K562 (cell line): ENCODE measurements at regions not wholly inside any gene's neighbourhood (a gene's known extent, or its start where the extent isn't known, plus 50 kb on each side); places are given as distances from the start of the nearest gene placed in this dataset.

Source experiments
- ATAC-seq: fragments of 200-7000 bp; cut with Tn5 transposase; 3 replicates; pipeline ENCODE4 v1.9.1; 2020; ENCODE audit warnings: moderate library complexity
- BruUV-seq: library from RNA; stranded (reverse); fragments of 400-500 nt; replicated peaks from 2 replicates; lab custom pipeline; 2021; lab: Mats Ljungman, UMichigan
- CTCF ChIA-PET: fragments of 300-600 bp; formaldehyde crosslinking; extraction: SDS; loops from one replicate; lab custom pipeline; 2021; ENCODE audit warnings: low intra/inter-chr PET ratio; lab: Yijun Ruan, JAX
- POLR2A ChIA-PET: fragments of 300-600, 350-650 bp; sonication (Branson Sonifier 250); formaldehyde crosslinking; extraction: SDS; loops from one replicate; lab custom pipeline; 2021; ENCODE audit warnings: antibody characterized with exemption, inconsistent platforms; lab: Yijun Ruan, JAX
- DNase-seq, 4 experiments: peaks; one replicate each; pipeline versions ENCODE4 v3.0.0 to v3.0.0-alpha.2; 2011 to 2018; ENCODE audit warnings: low spot score in 3 of 4, mixed read lengths in 3 of 4; ENCODE audit errors: extremely low read depth in 1 of 4
- FAIRE-seq: peaks from 2 replicates; lab custom pipeline; 2011; peaks lifted over from hg19 to GRCh38; lab: Jason Lieb, UNC
- H2AFZ ChIP-seq: 2 replicates; pipeline ENCODE4 v1.6.0; 2011; ENCODE audit warnings: low read depth, low read length, control low read depth, inconsistent platforms
- H3K27ac ChIP-seq: fragments of 200-600 bp; 3 replicates; pipeline ENCODE4 v1.8.0; 2011; ENCODE audit warnings: low read depth, mild to moderate bottlenecking, control low read depth, inconsistent platforms, low read length, moderate library complexity, mixed read lengths; ENCODE audit errors: extremely low read depth
- H3K27me3 ChIP-seq, 2 experiments: fragments of 300-600 bp in 1 of 2; 2 replicates in 1 of 2; 3 replicates in 1 of 2; pipeline versions ENCODE4 v1.6.0 to v1.8.0; 2011; ENCODE audit warnings: inconsistent platforms in 2 of 2, low read length in 2 of 2, mild to moderate bottlenecking in 1 of 2, mixed read lengths in 1 of 2, moderate library complexity in 1 of 2; ENCODE audit not compliant: control insufficient read depth in 2 of 2, insufficient read depth in 2 of 2
- H3K36me3 ChIP-seq: fragments of 300-600 bp; 3 replicates; pipeline ENCODE4 v1.8.0; 2011; ENCODE audit warnings: mild to moderate bottlenecking, low read length, inconsistent platforms; ENCODE audit not compliant: control insufficient read depth, insufficient read depth
- H3K4me1 ChIP-seq, 2 experiments: fragments of 200-600 bp in 1 of 2; replicated peaks in 1 of 2; 2 replicates in 1 of 2; 3 replicates in 1 of 2; pipeline versions ENCODE4 v1.5.1 to v1.8.0; 2011; ENCODE audit warnings: inconsistent platforms in 2 of 2, low read length in 2 of 2, mild to moderate bottlenecking in 1 of 2, mixed read lengths in 1 of 2, moderate library complexity in 1 of 2; ENCODE audit not compliant: control insufficient read depth in 2 of 2, insufficient read depth in 2 of 2
- H3K4me2 ChIP-seq: 2 replicates; pipeline ENCODE4 v1.6.1; 2011; ENCODE audit warnings: low read length, control low read depth, inconsistent platforms, mixed read lengths; ENCODE audit not compliant: insufficient read depth
- H3K4me3 ChIP-seq: fragments of 200-600 bp; sonication (generic), shearing (Covaris generic); 2 replicates; pipeline ENCODE4 v1.5.1; 2016; ENCODE audit warnings: control low read depth, inconsistent platforms
- H3K79me2 ChIP-seq: fragments of 200-600 bp; 3 replicates; pipeline ENCODE4 v1.8.0; 2011; ENCODE audit warnings: low read length, inconsistent platforms; ENCODE audit not compliant: control insufficient read depth, insufficient read depth
- H3K9ac ChIP-seq, 2 experiments: 2 replicates each; pipeline versions ENCODE4 v1.6.0 to v1.6.1; 2011; ENCODE audit warnings: low read depth in 2 of 2, low read length in 2 of 2, control low read depth in 1 of 2, inconsistent platforms in 1 of 2, mild to moderate bottlenecking in 1 of 2, mixed read lengths in 1 of 2; ENCODE audit not compliant: insufficient read depth in 1 of 2
- H3K9me1 ChIP-seq: one replicate; pipeline ENCODE4 v1.6.0; 2011; ENCODE audit warnings: inconsistent platforms, mild to moderate bottlenecking, low read length, moderate library complexity; ENCODE audit not compliant: control insufficient read depth, insufficient read depth
- H3K9me3 ChIP-seq: replicated peaks from 2 replicates; pipeline ENCODE4 v1.5.1; 2011; ENCODE audit warnings: low read depth, low read length, inconsistent platforms; ENCODE audit not compliant: control insufficient read depth, insufficient read depth
- H4K20me1 ChIP-seq: replicated peaks from 2 replicates; pipeline ENCODE4 v1.6.1; 2011; ENCODE audit warnings: low read length, inconsistent platforms, mixed read lengths; ENCODE audit not compliant: control insufficient read depth, insufficient read depth
- DNMT1 ChIP-seq: fragments of 450-650 bp; IDR thresholded peaks from 2 replicates; pipeline ENCODE4 v1.6.1; 2016; ENCODE audit warnings: antibody characterized with exemption, mild to moderate bottlenecking
- PHF21A ChIP-seq: fragments of 450-650 bp; IDR thresholded peaks from 2 replicates; pipeline ENCODE4 v1.6.1; 2017; ENCODE audit warnings: low read depth, borderline replicate concordance
- RFX1 ChIP-seq: fragments of 450-650 bp; IDR thresholded peaks from 2 replicates; pipeline ENCODE4 v1.6.1; 2016; ENCODE audit warnings: mild to moderate bottlenecking, moderate library complexity
- TCF3 ChIP-seq: sonication (generic); formaldehyde crosslinking; IDR thresholded peaks from 2 replicates; pipeline ENCODE4 v1.4.0; 2020; ENCODE audit warnings: mild to moderate bottlenecking, missing genetic modification reagents
- WGBS: fragments of 100-300 bp; shearing (Covaris generic); methylation state at CpG from one replicate; pipeline ENCODE4 v1.1.6; 2016; ENCODE audit warnings: low coverage, mixed read lengths; ENCODE audit not compliant: insufficient coverage; ENCODE audit errors: missing lambda C conversion rate; 5-methylcytosine and 5-hydroxymethylcytosine counted together
- in situ Hi-C: fragments of 300-500 bp; cut with MboI; formaldehyde crosslinking; loops from 4 replicates; pipeline ENCODE4 v1.15.0; 2018; ENCODE audit warnings: inconsistent platforms, mixed read lengths
- intact Hi-C: fragments of 100-400 bp; cut with micrococcal nuclease; formaldehyde crosslinking; loops from 2 replicates; pipeline ENCODE4 v1.14.2; 2022
- TF ChIP-seq, protein P1 (sequence below): sonication (generic); formaldehyde crosslinking; IDR thresholded peaks from 2 replicates; pipeline ENCODE4 v1.8.0; 2022; ENCODE audit warnings: mild to moderate bottlenecking, low read depth, missing genetic modification reagents
- TF ChIP-seq, protein P2 (sequence below): IDR thresholded peaks from 2 replicates; pipeline ENCODE4 v1.6.1; 2016; ENCODE audit warnings: missing genetic modification characterization, missing compliant biosample characterization

DNA sequence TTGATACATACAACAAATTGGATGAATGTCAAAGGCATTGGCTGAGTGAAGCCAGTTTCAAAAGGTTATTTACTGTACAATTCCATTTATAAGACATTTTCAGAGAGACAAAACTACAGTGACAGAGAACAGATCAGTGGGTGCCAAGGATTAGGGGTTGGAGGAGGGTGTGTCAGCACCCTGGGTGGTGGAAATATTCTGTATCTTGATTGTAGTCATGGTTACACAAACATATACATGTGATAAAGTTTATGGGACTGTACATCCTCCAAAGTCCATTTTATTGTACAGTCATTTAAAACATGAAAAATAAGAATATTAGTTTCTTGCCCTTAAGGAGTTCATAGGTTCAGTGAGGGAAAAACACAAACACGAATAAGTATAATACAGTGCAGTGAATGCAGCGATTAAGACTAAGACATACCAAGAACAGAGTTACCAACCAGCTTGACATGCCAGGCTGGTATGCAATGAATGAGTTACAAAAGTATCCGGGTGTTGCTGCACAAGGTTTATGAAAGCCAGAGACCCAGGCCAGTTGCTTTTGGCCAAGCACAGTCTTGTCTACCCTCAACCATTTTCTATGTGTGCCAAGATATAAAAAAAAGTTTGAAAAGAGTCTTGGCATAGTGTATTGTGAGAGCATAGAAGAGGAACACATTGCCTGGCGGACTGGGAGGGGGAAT is 123.6 kb downstream of the MSL3 start:
- ChIA-PET POLR2A (no interaction called here), CTCF (no interaction called here)
- H2AFZ ChIP-seq: no peak overlapping the region
- H3K9ac ChIP-seq: no peak overlapping the region
- no peaks in the 10 kb centered on the region for H3K4me1 ChIP-seq
- TF ChIP-seq DNMT1: no peak
- TF ChIP-seq RFX1: peak; percentile 52
- intact Hi-C loops: no loop called here
- in situ Hi-C loops: no loop called here
- DNase-seq: no peak
- H3K27ac ChIP-seq: no peak overlapping the region
- ATAC-seq: no peak
- no TSS peak for BruUV-seq
- no peaks in the 10 kb centered on the region for H3K9me1 ChIP-seq
- H3K4me2 ChIP-seq: no peak overlapping the region
- WGBS: 0% methylated on average over 4 of the region's 4 CpGs
- no peaks in the 10 kb centered on the region for H3K36me3 ChIP-seq
- no peaks in the 10 kb centered on the region for H3K9me3 ChIP-seq
- no peaks in the 10 kb centered on the region for H3K27me3 ChIP-seq
- H3K4me3 ChIP-seq: no peak overlapping the region
- no peak for FAIRE-seq
- H4K20me1 ChIP-seq: no peaks in the 10 kb centered on the region
- H3K79me2 ChIP-seq: no peaks in the 10 kb centered on the region

DNA sequence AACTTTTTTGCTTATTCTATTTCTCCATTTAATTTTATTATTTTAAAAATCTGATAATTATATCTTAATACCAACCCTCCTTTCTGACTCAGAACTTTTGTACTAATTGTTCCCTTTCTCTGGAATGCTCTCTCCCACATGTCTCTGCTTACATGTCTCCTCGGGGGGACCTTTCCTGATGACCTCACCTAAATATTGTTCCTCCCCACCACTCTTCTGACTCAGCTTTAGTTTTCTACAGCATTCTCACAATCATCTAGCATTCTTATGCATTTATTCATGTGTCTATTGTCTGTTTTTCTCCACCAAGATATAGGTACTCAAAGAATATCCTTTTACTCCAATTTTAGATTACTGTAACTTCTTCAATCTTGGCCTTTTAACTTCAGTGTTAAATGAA is 128.7 kb downstream of the MSL3 start:
- Histone ChIP-seq H4K20me1 (no peaks in the 10 kb centered on the region), H3K9me3 (no peaks in the 10 kb centered on the region), H3K27me3 (no peaks in the 10 kb centered on the region), H2AFZ (no peak overlapping the region), H3K4me3 (no peak overlapping the region), H3K9me1 (no peaks in the 10 kb centered on the region), H3K27ac (no peak overlapping the region), H3K9ac (no peak overlapping the region), H3K4me2 (no peak overlapping the region), H3K4me1 (no peaks in the 10 kb centered on the region), H3K36me3 (no peaks in the 10 kb centered on the region), H3K79me2 (no peaks in the 10 kb centered on the region)
- CTCF ChIA-PET: no interaction called here
- in situ Hi-C loops (no loop called here), intact Hi-C loops (no loop called here)
- 0% methylated on average over 1 of the region's 1 CpG for WGBS
- POLR2A ChIA-PET: no interaction called here
- no peak for ATAC-seq
- TF ChIP-seq, protein P1, sequence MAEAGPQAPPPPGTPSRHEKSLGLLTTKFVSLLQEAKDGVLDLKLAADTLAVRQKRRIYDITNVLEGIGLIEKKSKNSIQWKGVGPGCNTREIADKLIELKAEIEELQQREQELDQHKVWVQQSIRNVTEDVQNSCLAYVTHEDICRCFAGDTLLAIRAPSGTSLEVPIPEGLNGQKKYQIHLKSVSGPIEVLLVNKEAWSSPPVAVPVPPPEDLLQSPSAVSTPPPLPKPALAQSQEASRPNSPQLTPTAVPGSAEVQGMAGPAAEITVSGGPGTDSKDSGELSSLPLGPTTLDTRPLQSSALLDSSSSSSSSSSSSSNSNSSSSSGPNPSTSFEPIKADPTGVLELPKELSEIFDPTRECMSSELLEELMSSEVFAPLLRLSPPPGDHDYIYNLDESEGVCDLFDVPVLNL (CRISPR knock-in tag): no peak
- TF ChIP-seq, protein P2, sequence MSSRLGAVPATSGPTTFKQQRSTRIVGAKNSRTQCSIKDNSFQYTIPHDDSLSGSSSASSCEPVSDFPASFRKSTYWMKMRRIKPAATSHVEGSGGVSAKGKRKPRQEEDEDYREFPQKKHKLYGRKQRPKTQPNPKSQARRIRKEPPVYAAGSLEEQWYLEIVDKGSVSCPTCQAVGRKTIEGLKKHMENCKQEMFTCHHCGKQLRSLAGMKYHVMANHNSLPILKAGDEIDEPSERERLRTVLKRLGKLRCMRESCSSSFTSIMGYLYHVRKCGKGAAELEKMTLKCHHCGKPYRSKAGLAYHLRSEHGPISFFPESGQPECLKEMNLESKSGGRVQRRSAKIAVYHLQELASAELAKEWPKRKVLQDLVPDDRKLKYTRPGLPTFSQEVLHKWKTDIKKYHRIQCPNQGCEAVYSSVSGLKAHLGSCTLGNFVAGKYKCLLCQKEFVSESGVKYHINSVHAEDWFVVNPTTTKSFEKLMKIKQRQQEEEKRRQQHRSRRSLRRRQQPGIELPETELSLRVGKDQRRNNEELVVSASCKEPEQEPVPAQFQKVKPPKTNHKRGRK (tag): no peak
- TF ChIP-seq TCF3 (CRISPR knock-in tag) (no peak), PHF21A (no peak)
- no peak for DNase-seq
- no peak for FAIRE-seq
- BruUV-seq: no TSS peak
